GM19035 (cell line): ENCODE measurements at regions not wholly inside any gene's neighbourhood (a gene's known extent, or its start where the extent isn't known, plus 50 kb on each side); places are given as distances from the start of the nearest gene placed in this dataset.

Source experiments
- ATAC-seq: cut with Tn5 transposase; IDR thresholded peaks from one replicate; pipeline ENCODE4 v1.9.1; 2021; ENCODE audit not compliant: unreplicated experiment

DNA sequence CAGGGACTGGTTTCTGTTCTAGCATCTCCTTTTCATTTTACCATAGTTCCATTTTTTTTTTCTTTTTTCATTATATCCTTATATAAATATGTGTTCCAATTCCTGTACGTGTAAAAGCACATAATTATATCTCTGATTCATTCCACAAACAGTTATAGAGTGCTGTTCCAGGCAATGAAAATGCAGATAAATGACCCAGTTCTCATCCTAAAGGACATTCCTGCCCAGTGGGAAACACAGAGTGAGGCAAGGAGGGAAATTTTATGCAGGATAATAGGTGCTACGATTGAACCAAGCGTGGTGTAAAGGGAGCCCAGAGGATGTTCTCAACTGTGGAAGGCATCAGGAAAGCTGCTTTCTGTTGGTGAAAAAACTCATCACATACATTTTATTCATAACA is 408.1 kb downstream of the GATA3 start:
- ATAC-seq, result no peak

DNA sequence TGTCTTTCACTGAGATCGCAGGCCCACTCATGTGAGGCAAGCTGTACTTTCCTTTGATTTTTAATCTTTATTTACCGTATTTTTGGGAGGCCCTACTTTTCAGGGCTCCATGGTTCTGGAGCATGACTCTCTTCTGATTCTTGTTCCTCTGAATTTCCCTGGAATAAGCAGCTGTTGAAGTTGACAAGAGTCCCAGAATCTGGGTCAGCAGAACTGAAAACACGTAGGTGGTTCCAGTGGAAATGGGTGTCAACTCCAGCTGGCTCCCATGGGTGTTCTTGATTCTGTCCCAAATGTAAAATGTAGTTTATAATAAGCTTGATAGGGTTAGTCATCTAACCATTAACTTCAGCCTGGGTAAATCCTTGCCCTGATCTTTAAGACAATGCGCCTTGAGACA is 409.4 kb downstream of the GATA3 start:
- no peak for ATAC-seq

DNA sequence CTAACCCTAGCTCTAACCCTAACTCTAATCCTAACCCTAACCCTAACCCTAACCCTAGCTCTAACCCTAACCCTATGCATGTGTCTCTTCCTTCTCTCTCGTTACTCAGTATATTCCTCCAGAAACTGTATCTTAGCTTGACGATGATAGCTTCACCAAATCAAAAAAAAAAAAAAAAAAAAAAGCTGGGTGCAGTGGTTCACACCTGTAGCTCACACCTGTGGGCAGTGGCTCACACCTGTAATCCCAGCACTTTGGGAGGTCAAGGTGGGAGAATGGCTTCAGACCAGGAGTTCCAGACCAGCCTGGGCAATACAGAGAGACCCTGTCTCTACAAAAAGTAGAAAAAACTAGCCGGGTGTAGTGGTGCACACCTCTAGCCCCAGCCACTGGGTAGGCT is 414.0 kb downstream of the GATA3 start:
- ATAC-seq, result no peak

- ATAC-seq, result no peak
These were observed 418.7 kb downstream of the GATA3 start for GRCh38 chr10:8473205-8473604.

DNA sequence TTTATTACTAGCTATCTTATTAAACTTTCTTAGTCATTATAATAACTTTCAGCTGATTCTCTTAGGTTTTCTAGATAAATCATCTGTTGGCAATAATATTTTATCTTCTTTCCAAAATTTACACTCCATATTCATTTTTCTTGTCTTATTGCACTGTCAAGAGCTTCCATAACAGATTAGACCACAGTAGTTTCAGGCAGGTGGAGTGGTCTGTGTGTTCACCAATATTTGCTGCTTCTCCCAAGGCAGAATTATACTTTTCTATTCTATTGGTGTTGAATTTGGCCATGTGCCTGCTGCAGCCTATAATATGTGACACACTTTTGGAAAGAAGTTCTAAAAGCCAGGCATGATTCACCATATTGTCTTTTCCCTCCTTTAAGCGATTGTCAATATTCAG is 422.8 kb downstream of the GATA3 start:
- ATAC-seq, result no peak

DNA sequence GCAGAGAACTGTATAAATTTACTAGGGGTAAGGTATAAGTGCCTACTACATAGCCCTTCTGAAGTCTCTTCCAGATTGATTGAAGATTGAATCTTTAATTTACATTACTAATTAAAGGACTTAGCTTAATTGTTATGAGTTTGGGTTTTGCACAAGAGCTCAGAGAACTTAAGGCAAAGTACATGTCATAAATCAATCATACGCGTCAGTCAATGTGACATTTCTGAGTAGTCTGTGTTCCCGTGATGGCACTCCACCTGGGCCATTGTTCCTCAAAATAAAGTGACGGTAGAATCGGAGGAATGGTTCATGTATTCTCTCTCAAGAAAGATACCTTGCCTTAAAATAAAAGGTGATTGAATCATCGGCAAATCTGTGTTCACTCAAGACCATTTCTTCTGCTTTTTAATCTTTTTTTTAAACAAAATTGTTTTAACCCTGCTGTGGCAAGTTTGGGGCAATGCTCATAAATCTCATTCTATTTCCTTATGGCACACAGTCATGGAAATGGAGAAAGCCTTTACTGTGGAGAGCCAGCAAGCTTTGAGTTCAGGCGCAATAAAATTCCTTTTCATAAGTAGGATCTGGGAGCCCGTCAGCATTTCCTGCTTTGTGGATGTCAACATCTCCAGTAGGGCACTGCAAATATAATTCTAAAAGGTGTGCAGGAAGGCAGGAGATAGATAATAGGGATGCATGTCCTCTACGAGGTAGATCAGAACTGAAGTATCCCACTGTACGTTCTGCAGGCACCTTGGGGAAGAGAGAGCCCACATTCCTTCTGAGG is 427.4 kb downstream of the GATA3 start:
- ATAC-seq, result no peak

GRCh38 chr10:8485032-8485431 is 430.5 kb downstream of the GATA3 start:
- no peak for ATAC-seq

DNA sequence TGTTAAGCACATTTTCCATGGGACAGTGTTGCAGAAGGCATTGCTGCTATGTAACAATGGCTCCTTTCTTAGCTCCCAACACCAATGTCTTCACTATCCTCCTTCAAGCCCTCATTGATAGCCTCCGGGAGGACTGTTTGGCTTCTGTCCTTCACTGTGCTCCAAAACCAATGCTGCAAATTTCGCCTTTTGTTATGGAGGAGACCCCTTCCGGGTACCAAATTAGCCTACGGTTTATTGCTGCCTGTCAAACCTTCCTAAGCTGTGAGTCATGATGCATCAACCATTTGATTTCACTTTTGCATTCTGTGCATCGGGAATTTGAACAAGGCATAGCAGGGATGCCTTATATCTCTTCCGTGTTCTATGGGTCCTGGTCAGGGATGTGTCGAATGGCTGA is 432.9 kb downstream of the GATA3 start:
- no peak for ATAC-seq

DNA sequence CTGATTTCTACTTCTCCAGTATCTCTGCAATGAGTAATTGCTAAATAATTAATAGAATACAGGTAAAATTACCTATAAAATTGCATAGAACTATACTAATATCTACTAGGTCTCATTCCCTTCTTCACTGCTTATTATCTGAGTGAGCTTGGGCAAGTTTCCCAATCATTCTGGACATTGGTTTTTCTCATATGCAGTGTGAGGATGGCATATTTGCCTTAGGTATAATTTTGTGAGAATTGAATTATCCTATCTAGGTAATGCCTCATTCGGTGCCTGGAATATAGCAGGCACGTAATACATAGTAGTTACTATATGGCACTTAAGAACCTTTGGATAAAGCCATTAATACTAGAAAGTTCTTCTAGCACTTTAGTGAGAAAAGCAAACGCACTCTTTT is 434.7 kb downstream of the GATA3 start:
- no peak for ATAC-seq

DNA sequence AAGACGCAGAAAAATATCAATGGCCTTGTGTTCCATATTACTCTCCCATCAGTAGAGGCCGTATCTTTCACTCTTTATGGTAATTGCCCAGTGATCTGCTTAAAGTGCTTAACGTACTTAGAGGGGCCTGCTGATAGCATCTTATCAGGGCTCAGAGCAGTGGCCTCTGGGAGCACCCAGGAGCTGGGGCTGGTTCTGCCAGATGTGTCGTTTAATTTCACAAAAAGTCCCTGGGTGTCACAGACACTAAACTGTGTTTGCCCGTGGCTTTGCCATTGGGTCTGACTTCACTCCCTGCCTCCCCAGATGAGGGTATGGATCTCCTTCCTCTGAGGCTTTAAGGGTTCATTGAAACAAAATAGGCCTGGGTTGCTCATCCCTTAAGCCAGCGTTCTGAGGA is 435.3 kb downstream of the GATA3 start:
- no peak for ATAC-seq

GRCh38 chr10:8498290-8498689 is 443.8 kb downstream of the GATA3 start:
- ATAC-seq, result no peak

DNA sequence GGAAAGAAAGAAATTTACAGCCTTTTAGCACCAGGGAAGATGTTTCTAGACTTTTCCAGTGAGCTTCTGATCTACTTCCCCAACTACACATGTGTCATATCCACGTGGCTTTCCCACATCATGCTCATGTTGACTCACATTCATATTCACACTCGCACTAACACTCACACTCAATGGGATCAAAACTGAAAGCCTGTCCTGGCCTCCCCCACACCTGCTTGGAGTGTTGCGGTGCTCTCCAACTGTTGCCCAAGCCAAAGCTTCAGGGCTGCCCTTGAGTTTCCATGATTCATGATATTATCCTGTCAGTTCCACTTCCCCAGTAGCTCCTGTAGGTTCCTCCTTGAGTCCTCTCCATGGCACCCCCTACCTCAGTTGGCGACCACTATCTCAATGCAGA is 444.4 kb downstream of the GATA3 start:
- no peak for ATAC-seq

DNA sequence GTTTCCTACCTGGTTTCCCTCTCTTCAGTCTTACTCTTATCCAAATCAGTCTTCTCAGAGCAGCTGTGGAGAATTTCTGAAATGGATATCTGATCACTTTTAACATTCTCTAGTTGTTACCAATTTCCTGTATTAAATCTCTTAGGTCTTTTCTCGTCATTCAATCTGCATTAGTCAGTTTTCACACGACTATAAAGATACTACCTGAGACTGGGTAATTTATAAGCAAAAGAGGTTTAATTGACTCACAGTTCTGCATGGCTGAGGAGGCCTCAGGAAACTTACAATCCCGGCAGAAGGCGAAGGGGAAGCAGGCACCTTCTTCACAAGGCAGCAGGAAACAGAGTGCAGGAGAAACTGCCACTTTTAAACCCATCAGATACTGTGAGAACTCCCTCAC is 444.8 kb downstream of the GATA3 start:
- no peak for ATAC-seq

GRCh38 chr10:8499752-8500390 is 445.4 kb downstream of the GATA3 start:
- ATAC-seq, result no peak

GRCh38 chr10:8502573-8502972 is 448.1 kb downstream of the GATA3 start:
- no peak for ATAC-seq

DNA sequence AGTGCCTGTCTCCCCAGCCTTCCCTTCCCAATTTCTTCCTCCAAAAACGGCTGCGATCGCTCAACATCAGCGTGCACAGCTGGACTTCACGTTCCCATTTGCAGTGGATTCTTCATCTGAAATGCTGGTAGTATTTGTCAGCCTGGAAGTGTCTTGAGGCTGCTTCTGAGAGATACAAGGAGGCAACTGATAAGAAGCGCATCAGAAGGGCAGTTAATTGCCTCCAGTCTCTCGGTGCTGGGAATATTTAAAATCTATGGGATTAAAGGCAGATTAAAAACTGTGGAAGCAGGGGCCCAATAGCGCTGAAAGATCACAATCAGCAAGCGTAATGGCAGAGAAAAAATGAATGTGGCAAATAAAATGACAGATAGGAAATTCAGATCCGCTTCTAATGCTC is 450.0 kb downstream of the GATA3 start:
- ATAC-seq, result no peak

DNA sequence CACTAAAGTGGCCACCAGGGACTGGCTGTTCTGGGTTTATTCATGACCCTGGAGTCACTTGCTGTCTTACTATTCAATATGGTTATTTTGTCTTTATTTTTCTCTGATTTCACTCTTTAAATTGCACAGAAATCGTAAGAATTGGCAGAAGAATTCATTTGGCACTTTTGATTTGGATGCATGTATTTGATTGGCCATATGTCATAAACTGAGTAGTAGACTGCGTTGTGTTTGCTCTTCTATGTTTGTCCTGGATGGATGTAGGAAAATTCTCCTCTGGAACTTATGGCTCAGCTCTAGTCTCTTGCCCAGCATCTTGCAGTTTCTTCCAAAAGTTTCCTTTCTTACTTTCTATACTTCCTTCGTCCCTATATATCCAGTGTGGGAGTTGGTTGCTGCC is 452.7 kb downstream of the GATA3 start:
- ATAC-seq, result no peak

DNA sequence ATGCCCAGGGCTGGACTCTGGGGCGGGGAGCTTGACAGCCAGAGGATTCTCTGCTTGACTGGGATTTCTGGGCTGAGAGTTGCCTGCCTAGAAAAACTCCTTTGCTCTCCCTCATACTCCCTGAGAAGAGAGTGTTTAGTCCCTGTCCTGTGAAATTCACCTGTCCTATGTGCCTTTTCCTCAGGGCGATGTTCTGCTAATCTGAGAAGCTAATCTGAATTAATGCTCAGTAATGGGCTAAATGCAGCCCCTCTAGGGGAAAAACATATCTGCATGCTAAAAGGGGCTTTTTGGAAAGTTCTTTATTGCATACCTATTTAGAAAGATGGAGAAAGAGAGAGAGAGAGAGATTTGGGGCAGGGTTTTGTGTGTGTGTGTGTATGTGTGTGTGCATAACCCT is 454.4 kb downstream of the GATA3 start:
- ATAC-seq, result no peak

DNA sequence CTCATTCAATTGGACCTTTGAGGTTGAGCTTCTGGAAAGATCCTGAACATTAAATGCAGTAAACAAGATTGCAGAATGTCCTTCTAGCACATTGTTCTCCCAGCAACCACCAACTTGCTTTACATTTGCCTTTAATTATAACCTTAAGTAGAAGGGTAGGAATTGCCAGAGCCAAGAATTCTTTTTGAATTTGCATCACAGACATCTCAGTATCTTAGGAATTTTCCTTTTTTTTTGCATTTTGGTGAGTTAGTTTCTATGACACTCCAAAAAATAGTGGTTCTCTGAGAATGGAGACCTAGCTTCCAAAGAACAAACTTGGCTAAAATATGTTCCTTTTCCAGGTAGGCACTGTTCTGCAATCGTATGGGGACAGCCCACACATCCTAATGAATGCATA is 456.0 kb downstream of the GATA3 start:
- no peak for ATAC-seq

DNA sequence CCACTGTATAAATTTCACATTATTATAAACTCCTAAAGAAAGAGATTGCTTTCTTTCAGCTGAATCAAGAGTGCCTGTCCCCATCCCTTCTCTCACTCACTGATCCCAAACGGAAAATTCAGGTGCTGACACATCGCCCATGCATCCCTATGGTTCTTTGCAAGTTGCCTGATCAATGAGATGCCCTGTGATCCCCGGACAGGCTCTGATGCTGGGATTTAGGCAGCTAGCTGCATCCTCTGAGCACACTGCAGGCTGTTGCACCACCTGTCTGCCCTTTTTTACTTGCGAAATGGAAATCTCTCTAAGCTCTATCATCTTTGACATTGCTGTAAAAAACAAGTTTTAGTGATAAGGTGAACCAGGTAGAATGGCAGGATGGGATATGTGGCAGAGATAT is 456.5 kb downstream of the GATA3 start:
- ATAC-seq, result no peak

DNA sequence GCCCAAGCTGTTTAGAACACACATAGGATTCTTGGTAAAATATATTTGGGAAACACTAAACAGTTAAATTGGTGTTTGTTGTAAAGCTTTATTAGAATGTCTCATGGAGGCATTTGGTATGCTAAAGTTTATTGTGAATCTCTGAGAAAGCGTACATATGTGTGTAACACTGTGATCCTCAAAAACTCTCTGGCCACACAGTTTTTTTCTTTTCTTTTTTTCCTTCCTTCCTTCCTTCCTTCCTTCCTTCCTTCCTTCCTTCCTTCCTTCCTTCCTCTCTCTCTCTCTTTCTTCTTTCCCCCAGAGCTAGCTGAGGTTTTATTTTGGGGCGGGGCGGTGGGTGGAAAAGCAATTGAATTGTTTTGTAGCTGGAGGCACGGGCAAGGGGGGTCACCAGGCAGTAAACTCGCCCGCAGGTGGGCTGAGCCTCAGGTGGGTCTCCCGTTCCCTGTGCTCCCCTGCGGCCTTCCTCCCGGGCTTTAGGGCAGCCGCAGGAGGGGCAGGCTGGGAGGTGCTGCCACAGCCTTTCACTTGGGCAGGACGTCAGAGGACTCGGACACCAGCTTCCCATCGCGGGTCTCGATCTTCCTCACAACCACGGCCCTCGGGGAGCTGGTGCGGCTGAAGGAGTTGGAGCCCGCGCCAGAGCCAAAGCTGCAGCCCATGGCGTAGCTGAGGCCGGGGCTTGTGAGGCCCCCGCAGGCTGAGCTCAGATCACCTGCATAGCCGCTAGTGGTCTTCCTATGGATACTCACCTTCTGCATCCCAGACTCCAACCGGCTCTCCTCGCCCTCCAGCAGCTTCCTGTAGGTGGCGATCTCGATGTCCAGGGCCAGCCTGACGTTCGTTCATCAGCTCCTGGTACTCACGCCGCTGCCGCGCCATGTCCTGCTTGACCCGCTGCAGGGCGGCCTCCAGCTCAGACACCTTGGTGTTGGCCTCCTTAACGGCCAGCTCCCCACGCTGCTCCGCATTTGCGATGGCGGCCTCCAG is 459.0 kb downstream of the GATA3 start:
- ATAC-seq, result no peak

GRCh38 chr10:8520382-8520781 is 465.9 kb downstream of the GATA3 start:
- no peak for ATAC-seq
